ENCODE measurements at regions not wholly inside any gene's neighbourhood (a gene's known extent, or its start where the extent isn't known, plus 50 kb on each side); places are given as distances from the start of the nearest gene placed in this dataset.
"Not testable (repeated sequence)": the region's sequence is repeated elsewhere in the genome, so short reads cannot be mapped to it uniquely, and the experiment has no call there.

DNA sequence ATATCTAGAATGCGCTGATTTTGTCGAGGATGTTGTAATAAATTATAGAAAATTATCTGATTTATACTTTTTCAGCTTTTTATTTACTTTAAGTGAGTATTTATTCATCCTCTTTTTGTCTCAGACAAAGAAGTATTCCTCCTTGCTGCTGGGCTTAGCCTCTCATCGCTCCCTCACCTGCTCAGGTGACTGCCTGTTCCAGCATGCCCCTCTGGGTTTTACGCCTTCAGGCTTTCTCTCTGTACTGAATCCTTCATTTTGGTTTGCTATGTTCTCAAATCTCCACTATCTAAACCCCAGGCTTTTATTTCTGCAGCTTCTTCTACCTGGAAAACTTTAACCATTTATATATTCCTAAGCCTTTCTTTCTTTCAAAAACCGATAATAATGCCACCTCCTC, 1650.9 kb upstream of the SEL1L start:
- H3K27ac ChIP-seq (ENCODE audit: low read length) = no peak overlapping the region
- DNase-seq = no peak
- H4K20me1 ChIP-seq (ENCODE audit: insufficient read depth, low read depth, low read length) = no peaks in the 10 kb centered on the region

GRCh38 chr14:83188311-83188710, 1654.7 kb upstream of the SEL1L start:
- not testable (repeated sequence) for H4K20me1 ChIP-seq (ENCODE audit: insufficient read depth, low read depth, low read length); H3K4me1 ChIP-seq (ENCODE audit: low read length); H3K27ac ChIP-seq (ENCODE audit: low read length); H3K27me3 ChIP-seq (ENCODE audit: low read length); H3K36me3 ChIP-seq (ENCODE audit: insufficient read depth, low read length); DNase-seq; H3K9me3 ChIP-seq (ENCODE audit: low read length); H2AFZ ChIP-seq (ENCODE audit: low read length); H3K79me2 ChIP-seq (ENCODE audit: low read length); H3K9me2 ChIP-seq (replicated peaks; ENCODE audit: insufficient read depth, low read length); H3K4me3 ChIP-seq (ENCODE audit: low read length); H3K9ac ChIP-seq (ENCODE audit: low read length); H3K4me2 ChIP-seq (ENCODE audit: low read depth, low read length, poor library complexity, severe bottlenecking)

More for the DNA sequence above, 1650.9 kb upstream of the SEL1L start:
- H3K4me2 ChIP-seq (ENCODE audit: low read depth, low read length, poor library complexity, severe bottlenecking) = no peak overlapping the region
- H3K9me2 ChIP-seq (replicated peaks; ENCODE audit: insufficient read depth, low read length) = no peaks in the 10 kb centered on the region
- no peak overlapping the region for H3K4me3 ChIP-seq (ENCODE audit: low read length)
- H3K27me3 ChIP-seq (ENCODE audit: low read length) = 0 out of 2 replicates have a peak, but pooled peaks cover 3% of the 10 kb centered on the region
- H3K79me2 ChIP-seq (ENCODE audit: low read length) = no peaks in the 10 kb centered on the region
- no peaks in the 10 kb centered on the region for H3K4me1 ChIP-seq (ENCODE audit: low read length)
- no peak overlapping the region for H3K9ac ChIP-seq (ENCODE audit: low read length)
- no peak overlapping the region for H2AFZ ChIP-seq (ENCODE audit: low read length)
- no peaks in the 10 kb centered on the region for H3K9me3 ChIP-seq (ENCODE audit: low read length)
- no peaks in the 10 kb centered on the region for H3K36me3 ChIP-seq (ENCODE audit: insufficient read depth, low read length)

DNA sequence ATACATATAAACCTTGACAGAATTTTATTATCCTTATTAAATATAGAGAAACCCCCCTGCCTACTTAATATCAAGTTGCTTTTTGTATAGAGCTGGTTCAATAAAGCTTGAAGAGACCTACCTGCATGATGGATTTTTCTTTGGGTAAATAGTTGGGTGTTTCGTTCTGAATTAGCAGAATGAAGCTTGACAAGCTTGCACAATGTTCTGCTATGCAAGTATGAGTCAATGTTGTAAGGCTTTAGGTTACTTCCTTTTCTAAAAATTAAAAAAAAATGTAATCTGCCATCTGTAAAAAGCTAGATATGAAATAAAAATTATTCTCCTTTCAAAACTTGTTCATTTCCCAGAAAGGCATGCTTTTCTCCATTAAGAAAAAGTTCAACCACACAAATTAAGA, 1662.6 kb upstream of the SEL1L start:
- no peaks in the 10 kb centered on the region for H3K4me1 ChIP-seq (ENCODE audit: low read length)

DNA sequence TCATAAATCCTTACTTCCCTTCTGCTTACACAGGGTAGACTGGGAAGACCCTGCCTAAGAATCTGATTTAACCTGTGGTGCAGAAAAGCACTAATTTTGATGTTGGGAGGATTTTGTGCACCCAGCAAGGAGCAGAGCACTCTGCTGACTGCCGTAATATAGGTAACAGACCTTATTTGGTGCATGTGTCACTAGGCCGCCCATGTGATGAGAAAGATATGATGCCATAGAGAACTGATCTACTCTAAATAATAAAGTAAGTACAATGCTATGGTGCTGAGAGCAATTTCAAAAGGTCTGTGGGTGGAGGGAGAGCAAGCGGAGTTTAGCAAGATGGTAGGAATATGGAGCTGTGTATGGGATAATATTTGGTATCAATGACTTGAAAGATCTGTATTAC, 1663.6 kb upstream of the SEL1L start:
- no peak overlapping the region for H3K9ac ChIP-seq (ENCODE audit: low read length)
- H3K4me1 ChIP-seq (ENCODE audit: low read length) = no peaks in the 10 kb centered on the region
- no peaks in the 10 kb centered on the region for H3K9me2 ChIP-seq (replicated peaks; ENCODE audit: insufficient read depth, low read length)
- H3K79me2 ChIP-seq (ENCODE audit: low read length) = no peaks in the 10 kb centered on the region
- H3K9me3 ChIP-seq (ENCODE audit: low read length) = no peaks in the 10 kb centered on the region
- H3K36me3 ChIP-seq (ENCODE audit: insufficient read depth, low read length) = no peaks in the 10 kb centered on the region
- no peak for DNase-seq
- H3K27ac ChIP-seq (ENCODE audit: low read length) = no peak overlapping the region
- no peaks in the 10 kb centered on the region for H3K27me3 ChIP-seq (ENCODE audit: low read length)
- H3K4me2 ChIP-seq (ENCODE audit: low read depth, low read length, poor library complexity, severe bottlenecking) = no peak overlapping the region
- H4K20me1 ChIP-seq (ENCODE audit: insufficient read depth, low read depth, low read length) = no peaks in the 10 kb centered on the region
- no peak overlapping the region for H2AFZ ChIP-seq (ENCODE audit: low read length)
- no peak overlapping the region for H3K4me3 ChIP-seq (ENCODE audit: low read length)

More for the DNA sequence above, 1662.6 kb upstream of the SEL1L start:
- H3K9ac ChIP-seq (ENCODE audit: low read length) = no peak overlapping the region
- H3K27me3 ChIP-seq (ENCODE audit: low read length) = no peaks in the 10 kb centered on the region
- H3K9me3 ChIP-seq (ENCODE audit: low read length) = no peaks in the 10 kb centered on the region
- H3K4me2 ChIP-seq (ENCODE audit: low read depth, low read length, poor library complexity, severe bottlenecking) = no peak overlapping the region
- H3K79me2 ChIP-seq (ENCODE audit: low read length) = no peaks in the 10 kb centered on the region
- H2AFZ ChIP-seq (ENCODE audit: low read length) = no peak overlapping the region
- H4K20me1 ChIP-seq (ENCODE audit: insufficient read depth, low read depth, low read length) = no peaks in the 10 kb centered on the region
- no peak for DNase-seq
- H3K36me3 ChIP-seq (ENCODE audit: insufficient read depth, low read length) = no peaks in the 10 kb centered on the region
- H3K4me3 ChIP-seq (ENCODE audit: low read length) = no peak overlapping the region
- H3K9me2 ChIP-seq (replicated peaks; ENCODE audit: insufficient read depth, low read length) = no peaks in the 10 kb centered on the region
- no peak overlapping the region for H3K27ac ChIP-seq (ENCODE audit: low read length)

GRCh38 chr14:83207550-83207949, 1673.9 kb upstream of the SEL1L start:
- no peaks in the 10 kb centered on the region for H3K9me2 ChIP-seq (replicated peaks; ENCODE audit: insufficient read depth, low read length)
- H3K9ac ChIP-seq (ENCODE audit: low read length) = no peak overlapping the region
- no peaks in the 10 kb centered on the region; the same call in 1 of the 2 replicates for H3K9me3 ChIP-seq (ENCODE audit: low read length)
- H3K27me3 ChIP-seq (ENCODE audit: low read length) = no peaks in the 10 kb centered on the region
- no peaks in the 10 kb centered on the region for H3K4me1 ChIP-seq (ENCODE audit: low read length)
- H2AFZ ChIP-seq (ENCODE audit: low read length) = no peak overlapping the region
- H3K4me2 ChIP-seq (ENCODE audit: low read depth, low read length, poor library complexity, severe bottlenecking) = no peak overlapping the region
- H3K4me3 ChIP-seq (ENCODE audit: low read length) = no peak overlapping the region
- no peaks in the 10 kb centered on the region for H3K36me3 ChIP-seq (ENCODE audit: insufficient read depth, low read length)
- no peaks in the 10 kb centered on the region for H3K79me2 ChIP-seq (ENCODE audit: low read length)
- DNase-seq = no peak
- no peaks in the 10 kb centered on the region for H4K20me1 ChIP-seq (ENCODE audit: insufficient read depth, low read depth, low read length)
- H3K27ac ChIP-seq (ENCODE audit: low read length) = no peak overlapping the region

DNA sequence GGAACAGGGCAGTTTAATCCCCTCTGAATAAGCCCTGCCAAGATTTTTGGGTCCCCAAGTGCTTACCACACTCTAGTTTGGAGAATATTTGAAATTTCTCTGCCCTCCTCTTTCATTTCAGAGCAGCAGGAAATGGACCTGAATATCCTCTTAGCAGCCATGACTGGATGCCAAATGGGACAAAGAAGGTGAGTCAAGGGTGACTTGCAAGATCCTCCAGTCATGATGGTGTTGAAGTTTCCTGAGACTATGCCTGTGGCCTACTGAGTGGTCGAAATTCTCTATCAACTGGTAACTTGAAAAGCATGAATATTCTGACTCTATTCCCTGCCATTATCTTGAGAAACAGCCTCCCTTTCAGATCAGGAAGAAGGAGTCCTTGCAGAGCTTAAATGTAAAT, 1674.7 kb upstream of the SEL1L start:
- Histone ChIP-seq H3K27me3 (ENCODE audit: low read length) (no peaks in the 10 kb centered on the region), H3K27ac (ENCODE audit: low read length) (no peak overlapping the region), H3K4me1 (ENCODE audit: low read length) (no peaks in the 10 kb centered on the region), H2AFZ (ENCODE audit: low read length) (no peak overlapping the region), H3K4me2 (ENCODE audit: low read depth, low read length, poor library complexity, severe bottlenecking) (no peak overlapping the region), H3K79me2 (ENCODE audit: low read length) (no peaks in the 10 kb centered on the region), H3K4me3 (ENCODE audit: low read length) (no peak overlapping the region), H4K20me1 (ENCODE audit: insufficient read depth, low read depth, low read length) (no peaks in the 10 kb centered on the region), H3K36me3 (ENCODE audit: insufficient read depth, low read length) (no peaks in the 10 kb centered on the region), H3K9ac (ENCODE audit: low read length) (no peak overlapping the region), H3K9me2 (replicated peaks; ENCODE audit: insufficient read depth, low read length) (no peaks in the 10 kb centered on the region), H3K9me3 (ENCODE audit: low read length) (no peaks in the 10 kb centered on the region; the same call in 1 of the 2 replicates)
- DNase-seq = no peak

DNA sequence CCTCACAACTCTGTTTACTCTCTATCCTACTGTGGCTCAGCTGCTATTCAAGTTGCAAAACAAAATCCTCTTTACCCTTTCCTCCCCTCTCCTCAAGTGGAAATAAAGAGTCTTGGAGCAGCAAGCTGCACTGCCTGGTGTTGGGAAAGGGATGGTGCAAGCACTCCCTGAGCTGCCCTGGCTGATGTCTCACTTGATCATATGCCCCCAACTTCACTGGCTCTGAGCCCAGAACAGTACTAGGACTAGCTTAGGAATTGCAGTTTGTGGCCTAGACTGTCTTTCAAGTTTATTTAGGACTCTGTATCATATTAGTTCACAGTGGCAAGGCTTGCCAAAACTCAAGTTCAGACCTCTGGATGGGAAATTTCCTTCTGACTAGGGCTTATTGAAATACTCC, 1683.8 kb upstream of the SEL1L start:
- Histone ChIP-seq H3K27me3 (ENCODE audit: low read length) (no peaks in the 10 kb centered on the region), H3K9me3 (ENCODE audit: low read length) (no peaks in the 10 kb centered on the region), H3K36me3 (ENCODE audit: insufficient read depth, low read length) (no peaks in the 10 kb centered on the region), H3K27ac (ENCODE audit: low read length) (no peak overlapping the region), H3K9me2 (replicated peaks; ENCODE audit: insufficient read depth, low read length) (no peaks in the 10 kb centered on the region), H3K4me3 (ENCODE audit: low read length) (no peak overlapping the region), H3K4me1 (ENCODE audit: low read length) (no peaks in the 10 kb centered on the region), H3K4me2 (ENCODE audit: low read depth, low read length, poor library complexity, severe bottlenecking) (no peak overlapping the region), H4K20me1 (ENCODE audit: insufficient read depth, low read depth, low read length) (no peaks in the 10 kb centered on the region), H3K79me2 (ENCODE audit: low read length) (no peaks in the 10 kb centered on the region), H3K9ac (ENCODE audit: low read length) (no peak overlapping the region), H2AFZ (ENCODE audit: low read length) (no peak overlapping the region)
- DNase-seq = no peak

DNA sequence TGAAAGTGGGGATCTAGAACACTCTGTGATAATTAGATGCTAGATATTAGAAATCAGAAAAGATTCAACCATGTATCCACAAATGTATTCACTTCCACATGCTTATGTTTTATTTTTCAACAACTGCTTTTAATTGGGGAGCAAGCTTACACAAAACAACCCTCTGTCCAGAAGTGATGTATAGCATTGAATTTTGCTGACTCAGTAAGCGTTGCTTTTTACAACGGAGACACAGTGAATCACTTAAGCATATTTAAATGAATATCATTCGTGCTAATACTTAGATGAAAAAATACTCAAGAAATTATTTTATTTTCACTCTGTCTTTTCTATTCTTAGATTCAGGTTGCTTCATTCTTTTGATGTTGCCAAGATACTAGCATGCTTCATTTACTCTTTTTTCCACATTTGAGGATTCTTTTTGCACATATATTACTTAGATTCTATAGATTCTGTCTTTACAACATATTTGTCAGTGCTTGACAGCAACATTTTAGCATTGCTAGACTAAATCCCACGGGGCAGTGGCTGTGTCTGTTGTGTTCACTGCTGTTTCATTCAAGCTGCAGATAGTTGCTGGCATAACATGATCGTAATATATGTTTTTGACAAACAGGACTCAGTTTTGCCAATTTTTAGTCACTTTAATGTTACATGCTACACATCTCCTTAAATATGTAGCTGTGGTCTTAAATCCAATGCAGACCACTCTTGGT, 1714.4 kb upstream of the SEL1L start:
- H3K4me2 ChIP-seq (ENCODE audit: low read depth, low read length, poor library complexity, severe bottlenecking) = no peak overlapping the region

More for the DNA sequence above, 1714.4 kb upstream of the SEL1L start:
- DNase-seq = no peak
- Histone ChIP-seq H4K20me1 (ENCODE audit: insufficient read depth, low read depth, low read length) (no peaks in the 10 kb centered on the region), H3K4me1 (ENCODE audit: low read length) (no peaks in the 10 kb centered on the region), H3K27me3 (ENCODE audit: low read length) (no peaks in the 10 kb centered on the region), H2AFZ (ENCODE audit: low read length) (no peak overlapping the region), H3K4me3 (ENCODE audit: low read length) (no peak overlapping the region), H3K9me2 (replicated peaks; ENCODE audit: insufficient read depth, low read length) (no peaks in the 10 kb centered on the region), H3K27ac (ENCODE audit: low read length) (no peak overlapping the region), H3K79me2 (ENCODE audit: low read length) (no peaks in the 10 kb centered on the region), H3K36me3 (ENCODE audit: insufficient read depth, low read length) (no peaks in the 10 kb centered on the region), H3K9me3 (ENCODE audit: low read length) (no peaks in the 10 kb centered on the region), H3K9ac (ENCODE audit: low read length) (no peak overlapping the region)
